Lung (tissue), 11 donors: ENCODE measurements at regions not wholly inside any gene's neighbourhood (a gene's known extent, or its start where the extent isn't known, plus 50 kb on each side); places are given as distances from the start of the nearest gene placed in this dataset.
A peak's percentile ranks its signal among the peaks of the same experiment; 100 is the strongest.

Experiments used
- ATAC-seq: fragments of 200-7000 bp; cut with Tn5 transposase; one replicate; pipeline ENCODE4 v1.9.1; 2020; ENCODE audit warnings: moderate number of reproducible peaks; ENCODE audit not compliant: insufficient read depth, low FRiP score
- DNase-seq, 3 donors: peaks; one replicate each; pipeline ENCODE4 v3.0.0-alpha.2; 2013 to 2017
- H3K27ac ChIP-seq, 2 donors: one replicate each; pipeline ENCODE4 v1.5.1; 2013; ENCODE audit warnings: mild to moderate bottlenecking in 2 of 2, moderate library complexity in 2 of 2, control low read depth in 1 of 2, inconsistent platforms in 1 of 2, low read depth in 1 of 2, low read length in 1 of 2
- H3K27me3 ChIP-seq, 3 donors: one replicate each; pipeline ENCODE4 v1.5.1; 2013; ENCODE audit warnings: low read length in 2 of 3; ENCODE audit not compliant: control insufficient read depth in 3 of 3, insufficient read depth in 3 of 3
- H3K36me3 ChIP-seq, 4 donors: one replicate each; pipeline ENCODE4 v1.5.1; 2013; ENCODE audit warnings: low read length in 4 of 4, mild to moderate bottlenecking in 1 of 4, moderate library complexity in 1 of 4; ENCODE audit not compliant: control insufficient read depth in 4 of 4, insufficient read depth in 4 of 4
- H3K4me1 ChIP-seq, 5 donors: one replicate each; pipeline ENCODE4 v1.5.1; 2013; ENCODE audit warnings: low read length in 5 of 5, mild to moderate bottlenecking in 2 of 5, moderate library complexity in 1 of 5; ENCODE audit not compliant: control insufficient read depth in 5 of 5, insufficient read depth in 5 of 5
- H3K4me3 ChIP-seq: one replicate; pipeline ENCODE4 v1.5.1; 2013; ENCODE audit warnings: mild to moderate bottlenecking, control low read depth, moderate library complexity
- H3K9ac ChIP-seq, 2 donors: one replicate each; pipeline ENCODE4 v1.5.1; 2013; ENCODE audit warnings: low read length in 2 of 2, control low read depth in 1 of 2; ENCODE audit not compliant: insufficient read depth in 1 of 2
- H3K9me3 ChIP-seq, 4 donors: one replicate each; pipeline ENCODE4 v1.5.1; 2013; ENCODE audit warnings: low read length in 3 of 4, mild to moderate bottlenecking in 1 of 4, moderate library complexity in 1 of 4; ENCODE audit not compliant: control insufficient read depth in 4 of 4, insufficient read depth in 3 of 4
- WGBS, 2 donors: extraction: QIAGEN DNeasy Blood & Tissue Kit; methylation state at CpG; one replicate each; pipeline ENCODE4 v1.1.7; 2013; 5-methylcytosine and 5-hydroxymethylcytosine counted together
- TF ChIP-seq, protein P1 (sequence below): IDR thresholded peaks from 2 replicates; pipeline ENCODE4 v1.5.1; 2012; ENCODE audit warnings: mild to moderate bottlenecking; ENCODE audit errors: control extremely low read depth, extremely low read depth
- donor health status: control.
- donor health status: control.
- donor health status: Bipolar disorder and iron deficiency.
- donor health status: healthy.
- donor health status: DM: yes; HTN: yes; CAD: no.

DNA sequence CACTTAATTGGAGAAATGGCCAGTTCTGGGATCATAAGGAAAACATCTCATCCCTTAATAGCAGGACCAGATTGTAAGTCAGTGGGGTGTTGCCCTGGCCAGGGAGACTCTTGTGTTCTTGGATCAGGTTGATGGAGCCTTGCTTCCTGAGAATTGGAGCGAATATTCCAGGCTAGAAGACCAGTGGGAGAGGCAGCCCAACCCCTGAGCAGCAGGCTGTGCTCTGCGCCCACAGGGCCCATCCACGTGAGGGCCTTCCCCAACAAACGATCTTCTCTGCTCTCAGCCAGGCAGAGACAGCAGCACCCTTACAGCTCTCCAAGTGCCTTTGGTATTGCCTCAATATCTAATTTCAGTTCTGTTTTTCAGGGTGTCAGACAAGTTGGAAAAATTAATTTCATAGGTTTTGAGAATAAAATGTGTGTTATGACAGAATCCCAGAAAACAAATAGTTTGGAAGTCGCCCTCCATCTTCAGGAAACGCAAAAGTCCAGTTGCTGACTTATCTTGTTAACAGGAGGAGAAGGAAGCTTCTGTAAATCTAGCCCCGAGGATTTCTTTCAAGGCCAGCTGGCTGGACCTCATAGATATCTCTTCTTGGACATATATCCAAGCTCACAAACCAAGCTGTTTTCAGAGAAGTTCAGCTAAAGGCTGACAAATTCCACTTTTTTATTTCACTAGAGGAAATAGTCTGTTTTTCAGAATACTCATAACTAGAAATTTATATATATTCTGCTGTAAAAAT is 105.5 kb downstream of the COPS8 start:
- TF ChIP-seq, protein P1, sequence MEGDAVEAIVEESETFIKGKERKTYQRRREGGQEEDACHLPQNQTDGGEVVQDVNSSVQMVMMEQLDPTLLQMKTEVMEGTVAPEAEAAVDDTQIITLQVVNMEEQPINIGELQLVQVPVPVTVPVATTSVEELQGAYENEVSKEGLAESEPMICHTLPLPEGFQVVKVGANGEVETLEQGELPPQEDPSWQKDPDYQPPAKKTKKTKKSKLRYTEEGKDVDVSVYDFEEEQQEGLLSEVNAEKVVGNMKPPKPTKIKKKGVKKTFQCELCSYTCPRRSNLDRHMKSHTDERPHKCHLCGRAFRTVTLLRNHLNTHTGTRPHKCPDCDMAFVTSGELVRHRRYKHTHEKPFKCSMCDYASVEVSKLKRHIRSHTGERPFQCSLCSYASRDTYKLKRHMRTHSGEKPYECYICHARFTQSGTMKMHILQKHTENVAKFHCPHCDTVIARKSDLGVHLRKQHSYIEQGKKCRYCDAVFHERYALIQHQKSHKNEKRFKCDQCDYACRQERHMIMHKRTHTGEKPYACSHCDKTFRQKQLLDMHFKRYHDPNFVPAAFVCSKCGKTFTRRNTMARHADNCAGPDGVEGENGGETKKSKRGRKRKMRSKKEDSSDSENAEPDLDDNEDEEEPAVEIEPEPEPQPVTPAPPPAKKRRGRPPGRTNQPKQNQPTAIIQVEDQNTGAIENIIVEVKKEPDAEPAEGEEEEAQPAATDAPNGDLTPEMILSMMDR = no peak
- WGBS, 2 donors = 76 to 78% methylated on average over 7 of the region's 7 CpGs
- H3K9me3 ChIP-seq = peaks cover 0 to 1% (median 0%) of the 10 kb centered on the region in 4 donors

DNA sequence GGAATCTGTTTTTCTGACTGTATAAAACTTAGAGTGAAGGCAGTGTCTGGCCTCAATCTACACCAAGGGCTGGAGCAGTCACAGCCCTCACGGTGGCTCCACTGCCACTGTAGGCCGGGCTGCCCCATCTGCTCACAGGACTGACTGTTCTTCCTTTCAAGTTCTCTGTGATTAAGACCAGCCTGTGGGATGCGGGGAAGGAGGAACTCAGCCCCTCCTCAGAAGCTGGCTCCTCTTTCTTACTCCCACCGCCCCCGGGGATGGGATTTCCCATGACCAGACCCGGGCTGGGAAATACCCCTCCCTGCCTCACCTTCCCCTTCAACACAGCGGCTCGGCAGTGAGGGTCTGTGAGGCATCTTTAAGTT is 106.0 kb downstream of the COPS8 start:
- Histone ChIP-seq H3K36me3 (no peaks in the 10 kb centered on the region), H3K9ac (peak overlapping the region in 1 of 2 donors; percentile 62), H3K9me3 (peaks cover 0 to 1% (median 0%) of the 10 kb centered on the region in 4 donors), H3K4me3 (no peak overlapping the region), H3K4me1 (peaks cover 0 to 24% (median 6%) of the 10 kb centered on the region in 5 donors), H3K27me3 (no peaks in the 10 kb centered on the region), H3K27ac (no peak overlapping the region)
- TF ChIP-seq, protein P1 = no peak
- ATAC-seq = no peak
- 66 to 73% methylated on average over 8 of the region's 8 CpGs for WGBS, 2 donors
- peak in 2 of 3 donors; percentile 35 to 64 for DNase-seq

More for the DNA sequence above, 105.5 kb downstream of the COPS8 start:
- Histone ChIP-seq H3K9ac (peak overlapping the region in 1 of 2 donors; percentile 62), H3K4me1 (peaks cover 0 to 20% (median 6%) of the 10 kb centered on the region in 5 donors), H3K36me3 (no peaks in the 10 kb centered on the region), H3K27ac (peak overlapping the region in 1 of 2 donors; percentile 29), H3K27me3 (no peaks in the 10 kb centered on the region), H3K4me3 (no peak overlapping the region)
- no peak for ATAC-seq
- DNase-seq = peak in 2 of 3 donors; percentile 73 to 86

DNA sequence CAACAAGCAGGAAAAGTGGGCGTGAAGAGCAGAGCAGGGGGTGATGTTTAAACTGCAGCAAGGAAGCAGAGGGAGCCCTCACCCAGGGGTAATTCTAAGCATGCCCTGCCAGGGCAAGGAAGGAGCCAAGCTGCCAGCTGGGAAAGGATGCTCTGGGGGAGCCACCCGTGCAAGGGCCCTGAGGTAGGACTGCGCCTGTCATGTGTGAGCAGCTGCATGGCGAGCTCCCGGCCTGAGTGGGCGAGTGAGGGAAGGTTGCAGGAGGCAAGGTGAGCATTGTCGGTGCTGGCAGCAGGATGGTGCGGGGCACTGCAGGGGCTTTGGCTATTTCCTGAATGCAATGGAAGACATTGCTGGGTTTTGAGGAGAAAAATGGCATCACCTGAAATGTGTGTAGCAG is 107.2 kb downstream of the COPS8 start:
- Histone ChIP-seq H3K27ac (no peak overlapping the region), H3K9me3 (peaks cover 0 to 1% (median 0%) of the 10 kb centered on the region in 4 donors), H3K4me3 (no peak overlapping the region), H3K4me1 (peaks cover 0 to 33% (median 17%) of the 10 kb centered on the region in 5 donors), H3K27me3 (no peaks in the 10 kb centered on the region), H3K36me3 (no peaks in the 10 kb centered on the region), H3K9ac (no peak overlapping the region)
- ATAC-seq = no peak
- WGBS, 2 donors = 95 to 96% methylated on average over 8 of the region's 8 CpGs
- TF ChIP-seq, protein P1 = no peak
- no peak for DNase-seq

DNA sequence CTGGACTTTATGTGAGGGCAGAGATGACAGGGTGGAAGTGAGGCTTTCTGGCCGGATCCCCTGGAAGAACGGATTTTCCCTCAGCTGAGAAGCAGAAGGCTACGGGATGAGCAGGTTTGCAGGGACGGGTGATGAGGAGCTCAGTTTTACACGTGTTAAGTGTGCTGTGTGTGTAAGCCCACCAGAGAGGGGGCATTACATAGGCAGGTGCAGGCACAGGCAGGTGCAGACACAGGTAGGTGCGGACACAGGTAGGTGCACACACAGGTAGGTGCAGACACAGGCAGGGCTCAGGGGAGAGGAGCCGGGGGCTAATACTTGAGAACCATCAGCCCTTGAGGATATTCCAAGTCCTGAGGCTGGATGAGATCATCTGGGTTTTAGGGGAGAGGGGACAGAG is 107.7 kb downstream of the COPS8 start:
- H3K27me3 ChIP-seq = no peaks in the 10 kb centered on the region
- no peak overlapping the region for H3K9ac ChIP-seq
- ATAC-seq (no peak), DNase-seq (no peak)
- peaks cover 0 to 37% (median 22%) of the 10 kb centered on the region in 5 donors for H3K4me1 ChIP-seq
- H3K4me3 ChIP-seq = no peak overlapping the region
- no peaks in the 10 kb centered on the region for H3K36me3 ChIP-seq
- H3K27ac ChIP-seq = no peak overlapping the region
- H3K9me3 ChIP-seq = peaks cover 0 to 1% (median 0%) of the 10 kb centered on the region in 4 donors
- TF ChIP-seq, protein P1 = no peak
- WGBS, 2 donors = 91 to 93% methylated on average over 7 of the region's 7 CpGs
